ENCODE measurements at regions not wholly inside any gene's neighbourhood (a gene's known extent, or its start where the extent isn't known, plus 50 kb on each side); places are given as distances from the start of the nearest gene placed in this dataset.
"Not testable (repeated sequence)": the region's sequence is repeated elsewhere in the genome, so short reads cannot be mapped to it uniquely, and the experiment has no call there.

GRCh38 chr7:116363637-116364432 is 135.7 kb upstream of the CAV2 start:
- DNase-seq (no peak), ATAC-seq (no peak)
- TF ChIP-seq CTCF (IDR thresholded peaks at IDR 0.05), result no peak
- Histone ChIP-seq H3K27ac (peak overlapping the region in 1 of 2 donors; percentile 6), H3K4me3 (no peak overlapping the region), H3K4me1 (no peaks in the 10 kb centered on the region), H3K9me3 (peaks cover 0 to 2% of the 10 kb centered on the region in 2 donors), H3K36me3 (no peaks in the 10 kb centered on the region), H3K27me3 (no peaks in the 10 kb centered on the region)
- intact Hi-C loops (cut with DNase I), result no loop called here

- no peaks in the 10 kb centered on the region for H3K4me1 ChIP-seq
- H3K9me3 ChIP-seq, result peaks cover 0 to 2% of the 10 kb centered on the region in 2 donors
- H3K36me3 ChIP-seq, result no peaks in the 10 kb centered on the region
- ATAC-seq, result no peak
- DNase-seq, result no peak
- H3K4me3 ChIP-seq, result no peak overlapping the region
- no peak for TF ChIP-seq CTCF (IDR thresholded peaks at IDR 0.05)
- H3K27me3 ChIP-seq, result no peaks in the 10 kb centered on the region
- intact Hi-C loops (cut with DNase I), result no loop called here
- no peak overlapping the region for H3K27ac ChIP-seq
These were observed 135.1 kb upstream of the CAV2 start for GRCh38 chr7:116364469-116364868.

- no peak for TF ChIP-seq CTCF (IDR thresholded peaks at IDR 0.05)
- Histone ChIP-seq H3K4me1 (no peaks in the 10 kb centered on the region), H3K9me3 (peaks cover 0 to 1% of the 10 kb centered on the region in 2 donors), H3K4me3 (no peak overlapping the region), H3K27me3 (no peaks in the 10 kb centered on the region), H3K36me3 (no peaks in the 10 kb centered on the region), H3K27ac (no peak overlapping the region)
- intact Hi-C loops (cut with DNase I), result no loop called here
- no peak for DNase-seq
- no peak for ATAC-seq
These were observed 133.7 kb upstream of the CAV2 start for GRCh38 chr7:116365797-116366196.

- TF ChIP-seq CTCF (IDR thresholded peaks at IDR 0.05), result no peak
- no peak for ATAC-seq
These were observed 132.2 kb upstream of the CAV2 start for GRCh38 chr7:116367171-116367813.

GRCh38 chr7:116368965-116369364 is 130.6 kb upstream of the CAV2 start:
- Histone ChIP-seq H3K27me3 (no peaks in the 10 kb centered on the region), H3K9me3 (peaks cover 0 to 2% of the 10 kb centered on the region in 2 donors), H3K27ac (no peak overlapping the region), H3K4me1 (no peaks in the 10 kb centered on the region), H3K36me3 (no peaks in the 10 kb centered on the region), H3K4me3 (no peak overlapping the region)
- TF ChIP-seq CTCF (IDR thresholded peaks at IDR 0.05), result no peak
- intact Hi-C loops (cut with DNase I), result no loop called here
- DNase-seq (no peak), ATAC-seq (no peak)

More at GRCh38 chr7:116367171-116367813, 132.2 kb upstream of the CAV2 start:
- Histone ChIP-seq H3K36me3 (no peaks in the 10 kb centered on the region), H3K9me3 (peaks cover 0 to 2% of the 10 kb centered on the region in 2 donors), H3K4me1 (no peaks in the 10 kb centered on the region), H3K27ac (no peak overlapping the region), H3K27me3 (no peaks in the 10 kb centered on the region), H3K4me3 (no peak overlapping the region)
- DNase-seq, result no peak
- intact Hi-C loops (cut with DNase I), result no loop called here

- H3K4me1 ChIP-seq; H3K9me3 ChIP-seq; H3K27ac ChIP-seq; ATAC-seq; intact Hi-C loops (cut with DNase I); DNase-seq; H3K27me3 ChIP-seq; H3K4me3 ChIP-seq; H3K36me3 ChIP-seq: not testable (repeated sequence)
These were observed 128.0 kb upstream of the CAV2 start for GRCh38 chr7:116371536-116371935.

- H3K27me3 ChIP-seq; H3K9me3 ChIP-seq; DNase-seq; H3K36me3 ChIP-seq; H3K27ac ChIP-seq; H3K4me3 ChIP-seq; intact Hi-C loops (cut with DNase I); ATAC-seq; H3K4me1 ChIP-seq: not testable (repeated sequence)
These were observed 126.3 kb upstream of the CAV2 start for GRCh38 chr7:116373229-116373628.
